NB4 (cell line): ENCODE measurements at regions not wholly inside any gene's neighbourhood (a gene's known extent, or its start where the extent isn't known, plus 50 kb on each side); places are given as distances from the start of the nearest gene placed in this dataset.

ENCODE experiments used
- DNase-seq: peaks from one replicate; pipeline ENCODE4 v3.0.0; 2010; ENCODE audit warnings: low read depth
- H3K4me3 ChIP-seq: one replicate; pipeline ENCODE4 v1.5.1; 2011; ENCODE audit warnings: mild to moderate bottlenecking, low read depth, low read length, moderate library complexity
- CTCF ChIP-seq: IDR thresholded peaks from one replicate; pipeline ENCODE4 v1.5.1; 2012; ENCODE audit warnings: low read depth, low read length
- MAX ChIP-seq: IDR thresholded peaks from 2 replicates; pipeline ENCODE4 v1.6.1; 2011; ENCODE audit warnings: low read depth, low read length
- MYC ChIP-seq: IDR thresholded peaks from 2 replicates; pipeline ENCODE4 v1.6.1; 2011; ENCODE audit warnings: low read depth, low read length
- POLR2A ChIP-seq: IDR thresholded peaks from 2 replicates; pipeline ENCODE4 v1.6.1; 2011; ENCODE audit warnings: mild to moderate bottlenecking; ENCODE audit not compliant: insufficient read length; ENCODE audit errors: extremely low read depth

GRCh38 chr1:98181036-98181764 is 260.4 kb upstream of the DPYD start:
- TF ChIP-seq MAX (no peak), MYC (no peak), POLR2A (no peak), CTCF (no peak)
- DNase-seq, result no peak
- H3K4me3 ChIP-seq, result no peak overlapping the region

DNA sequence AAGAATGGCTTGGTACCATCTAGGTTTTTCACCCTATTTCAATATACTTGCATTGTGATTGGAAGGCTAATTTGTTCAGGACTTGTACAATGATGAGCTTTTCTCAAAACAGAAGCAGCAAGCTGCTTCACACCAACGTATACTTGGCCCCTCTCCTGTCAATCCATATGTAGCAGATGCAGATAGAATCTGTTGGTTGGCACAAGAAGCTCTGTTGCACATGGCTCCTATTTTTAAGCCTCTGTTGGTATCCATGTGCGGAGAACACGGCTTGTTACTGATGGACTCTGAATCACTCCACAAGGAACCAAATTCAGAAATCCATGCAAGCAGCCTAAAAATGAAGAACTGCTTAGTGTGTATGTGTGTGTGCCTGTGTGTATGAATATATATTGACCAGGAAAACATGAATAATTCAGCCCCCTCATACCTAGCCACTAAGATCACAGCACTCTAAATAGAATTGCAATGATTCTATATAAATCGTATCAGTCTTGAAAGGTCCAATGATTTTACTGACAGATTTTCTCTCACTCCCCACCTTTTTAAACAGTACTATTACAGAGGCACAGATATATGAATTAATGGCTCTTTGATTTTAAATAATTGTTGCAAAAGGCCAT is 258.4 kb upstream of the DPYD start:
- DNase-seq, result no peak
- H3K4me3 ChIP-seq, result no peak overlapping the region
- TF ChIP-seq POLR2A (no peak), MAX (no peak), MYC (no peak), CTCF (no peak)

DNA sequence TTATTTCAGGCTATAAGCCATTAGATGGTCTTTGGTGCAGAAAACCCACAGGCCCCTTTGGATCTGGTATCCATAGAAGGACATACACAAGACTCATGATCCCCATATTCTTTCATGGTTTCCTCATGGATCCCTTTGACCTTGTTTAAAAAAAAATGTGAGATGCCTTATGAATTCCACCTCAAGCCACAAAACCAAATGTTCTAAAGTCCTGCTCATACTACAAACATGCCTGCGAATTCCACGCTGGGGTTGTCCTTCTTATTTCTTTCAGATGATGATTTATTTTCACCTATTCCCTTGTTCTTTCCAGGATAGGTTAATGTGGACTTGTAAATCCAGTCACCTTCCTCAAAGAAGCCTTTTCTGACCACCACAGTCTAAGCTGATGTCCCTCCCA is 256.9 kb upstream of the DPYD start:
- TF ChIP-seq MYC (no peak), POLR2A (no peak), CTCF (no peak), MAX (no peak)
- H3K4me3 ChIP-seq, result no peak overlapping the region
- no peak for DNase-seq

DNA sequence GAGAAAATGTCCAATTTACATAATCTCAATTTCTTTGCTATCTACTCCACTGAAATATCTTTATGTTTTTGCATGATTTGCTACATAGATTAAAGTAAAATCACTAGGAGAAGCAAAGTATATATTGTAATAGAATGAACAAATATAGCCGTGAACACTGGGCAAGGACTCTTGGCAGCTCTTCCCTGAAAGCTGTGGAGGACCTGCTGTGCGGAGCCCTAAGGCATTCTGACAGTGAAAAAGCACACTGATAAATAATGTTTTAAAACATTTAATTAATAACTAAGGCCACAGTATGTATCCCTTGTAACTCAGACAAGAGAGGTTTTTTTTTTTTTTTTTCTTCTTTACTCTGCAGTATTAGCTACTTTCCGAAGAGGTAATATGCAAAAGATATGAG is 256.1 kb upstream of the DPYD start:
- DNase-seq, result no peak
- TF ChIP-seq POLR2A, result no peak
- no peak for TF ChIP-seq CTCF
- TF ChIP-seq MAX, result no peak
- no peak for TF ChIP-seq MYC
- H3K4me3 ChIP-seq, result no peak overlapping the region

DNA sequence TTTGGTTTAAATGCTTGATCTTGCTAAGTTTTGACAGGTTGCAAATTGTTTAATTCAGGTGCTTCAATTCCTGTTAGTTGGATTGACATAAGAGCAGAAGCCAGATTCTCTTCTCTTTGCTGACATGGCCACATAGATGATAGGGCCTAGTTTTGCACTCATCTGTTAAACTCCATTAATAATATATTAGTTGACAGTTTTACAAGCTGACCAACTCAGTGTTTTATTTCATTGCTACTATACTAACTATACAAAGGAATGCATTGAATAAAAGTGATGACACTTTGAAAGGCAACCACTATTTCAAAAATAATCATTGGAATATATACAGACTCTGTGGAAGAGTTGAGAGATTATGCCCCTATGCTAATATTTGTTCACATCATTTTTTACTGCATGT is 255.6 kb upstream of the DPYD start:
- H3K4me3 ChIP-seq, result no peak overlapping the region
- DNase-seq, result no peak
- TF ChIP-seq MAX (no peak), POLR2A (no peak), MYC (no peak), CTCF (no peak)
